ENCODE measurements at regions not wholly inside any gene's neighbourhood (a gene's known extent, or its start where the extent isn't known, plus 50 kb on each side); places are given as distances from the start of the nearest gene placed in this dataset.
A peak's percentile ranks its signal among the peaks of the same experiment; 100 is the strongest.

GRCh38 chr12:39145175-39145999, 240.0 kb upstream of the CPNE8 start:
- TF ChIP-seq CTCF (IDR thresholded peaks at IDR 0.05) (peak in 3 of 4 experiments; percentile 11 to 53 (median 39)), POLR2A (IDR thresholded peaks at IDR 0.05) (no peak)
